Stimulated activated memory B cell treated with anti-CD40 and anti-IgM and Interleukin-4, amounts not matched to agents 10 μg/mL and 1 μg/mL and 100 μg/mL, for 72 hours (primary cell): ENCODE measurements at regions not wholly inside any gene's neighbourhood (a gene's known extent, or its start where the extent isn't known, plus 50 kb on each side); places are given as distances from the start of the nearest gene placed in this dataset.
A peak's percentile ranks its signal among the peaks of the same experiment; 100 is the strongest.

Experiments
- ATAC-seq: fragments of 150-1000 bp; cut with Tn5 transposase; 2 replicates; pipeline ENCODE4 v1.10.0; 2021
- H3K27ac Mint-ChIP-seq: one replicate; pipeline ENCODE4 v1.8.0; 2022; ENCODE audit warnings: mild to moderate bottlenecking, mixed read lengths
- H3K27me3 Mint-ChIP-seq: one replicate; pipeline ENCODE4 v1.8.0; 2022; ENCODE audit warnings: mixed read lengths
- H3K36me3 Mint-ChIP-seq: one replicate; pipeline ENCODE4 v1.8.0; 2022; ENCODE audit warnings: mixed read lengths
- H3K4me1 Mint-ChIP-seq: one replicate; pipeline ENCODE4 v1.8.0; 2022; ENCODE audit warnings: mixed read lengths
- H3K4me3 Mint-ChIP-seq: one replicate; pipeline ENCODE4 v1.8.0; 2022; ENCODE audit warnings: mild to moderate bottlenecking, moderate library complexity, mixed read lengths
- H3K9me3 Mint-ChIP-seq: one replicate; pipeline ENCODE4 v1.8.0; 2022; ENCODE audit warnings: mixed read lengths

GRCh38 chr9:14455243-14455642 lies 141.3 kb upstream of the NFIB start:
- Mint-ChIP-seq H3K27ac (no peak overlapping the region), H3K4me1 (no peaks in the 10 kb centered on the region), H3K4me3 (no peak overlapping the region), H3K27me3 (peaks cover 6% of the 10 kb centered on the region), H3K36me3 (no peaks in the 10 kb centered on the region), H3K9me3 (no peaks in the 10 kb centered on the region)
- no peak for ATAC-seq

- ATAC-seq = no peak
- no peak overlapping the region for H3K4me3 Mint-ChIP-seq
- no peaks in the 10 kb centered on the region for H3K36me3 Mint-ChIP-seq
- peaks cover 11% of the 10 kb centered on the region for H3K27me3 Mint-ChIP-seq
- H3K9me3 Mint-ChIP-seq = no peaks in the 10 kb centered on the region
- no peak overlapping the region for H3K27ac Mint-ChIP-seq
- H3K4me1 Mint-ChIP-seq = no peaks in the 10 kb centered on the region
These were observed 139.3 kb upstream of the NFIB start for GRCh38 chr9:14453286-14453685.

GRCh38 chr9:14452539-14452938 lies 138.6 kb upstream of the NFIB start:
- peaks cover 11% of the 10 kb centered on the region for H3K27me3 Mint-ChIP-seq
- H3K9me3 Mint-ChIP-seq = no peaks in the 10 kb centered on the region
- H3K4me1 Mint-ChIP-seq = no peaks in the 10 kb centered on the region
- H3K27ac Mint-ChIP-seq = no peak overlapping the region
- no peak for ATAC-seq
- H3K4me3 Mint-ChIP-seq = no peak overlapping the region
- no peaks in the 10 kb centered on the region for H3K36me3 Mint-ChIP-seq

DNA sequence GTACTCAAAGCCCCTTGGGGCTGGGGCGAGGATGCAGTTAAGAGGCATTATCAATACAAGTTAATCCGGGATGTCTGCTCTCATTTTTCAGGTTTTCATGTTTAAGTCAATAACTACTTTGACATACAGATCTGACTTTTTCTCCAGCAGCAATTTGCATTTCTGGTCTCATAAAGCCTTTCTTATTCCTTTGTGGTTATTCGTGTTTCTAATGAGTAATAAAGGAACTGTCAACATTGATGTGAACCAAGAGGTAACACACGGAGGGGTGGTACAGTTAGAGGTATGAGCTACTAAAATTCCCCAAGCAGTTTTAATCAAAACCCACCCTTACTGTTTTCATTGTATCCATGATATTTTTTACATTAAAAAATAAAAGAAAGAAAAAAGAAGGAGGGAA lies 138.0 kb upstream of the NFIB start:
- Mint-ChIP-seq H3K27ac (no peak overlapping the region), H3K27me3 (peaks cover 11% of the 10 kb centered on the region), H3K4me3 (no peak overlapping the region), H3K4me1 (no peaks in the 10 kb centered on the region), H3K36me3 (no peaks in the 10 kb centered on the region), H3K9me3 (no peaks in the 10 kb centered on the region)
- peak; percentile 45 for ATAC-seq

- no peak overlapping the region for H3K27ac Mint-ChIP-seq
These were observed 133.2 kb upstream of the NFIB start for GRCh38 chr9:14447103-14447502.

GRCh38 chr9:14445946-14446345 lies 132.0 kb upstream of the NFIB start:
- Mint-ChIP-seq H3K4me3 (no peak overlapping the region), H3K4me1 (no peaks in the 10 kb centered on the region), H3K27me3 (peaks cover 11% of the 10 kb centered on the region), H3K9me3 (no peaks in the 10 kb centered on the region), H3K36me3 (no peaks in the 10 kb centered on the region), H3K27ac (no peak overlapping the region)
- no peak for ATAC-seq

More at GRCh38 chr9:14447103-14447502, 133.2 kb upstream of the NFIB start:
- no peaks in the 10 kb centered on the region for H3K9me3 Mint-ChIP-seq
- H3K4me3 Mint-ChIP-seq = no peak overlapping the region
- peaks cover 11% of the 10 kb centered on the region for H3K27me3 Mint-ChIP-seq
- no peaks in the 10 kb centered on the region for H3K4me1 Mint-ChIP-seq
- H3K36me3 Mint-ChIP-seq = no peaks in the 10 kb centered on the region
- no peak for ATAC-seq

- no peaks in the 10 kb centered on the region for H3K9me3 Mint-ChIP-seq
- no peak overlapping the region for H3K27ac Mint-ChIP-seq
- H3K27me3 Mint-ChIP-seq = peaks cover 10% of the 10 kb centered on the region
- no peak overlapping the region for H3K4me3 Mint-ChIP-seq
- H3K4me1 Mint-ChIP-seq = no peaks in the 10 kb centered on the region
- no peaks in the 10 kb centered on the region for H3K36me3 Mint-ChIP-seq
- no peak for ATAC-seq
These were observed 129.0 kb upstream of the NFIB start for GRCh38 chr9:14442956-14443355.

- Mint-ChIP-seq H3K36me3 (no peaks in the 10 kb centered on the region), H3K4me3 (no peak overlapping the region), H3K27ac (no peak overlapping the region), H3K9me3 (no peaks in the 10 kb centered on the region), H3K27me3 (peaks cover 17% of the 10 kb centered on the region), H3K4me1 (no peaks in the 10 kb centered on the region)
- no peak for ATAC-seq
These were observed 128.2 kb upstream of the NFIB start for GRCh38 chr9:14441976-14442651.

- no peaks in the 10 kb centered on the region for H3K36me3 Mint-ChIP-seq
- H3K4me1 Mint-ChIP-seq = no peaks in the 10 kb centered on the region
- no peaks in the 10 kb centered on the region for H3K9me3 Mint-ChIP-seq
These were observed 127.2 kb upstream of the NFIB start for GRCh38 chr9:14441115-14441514.

DNA sequence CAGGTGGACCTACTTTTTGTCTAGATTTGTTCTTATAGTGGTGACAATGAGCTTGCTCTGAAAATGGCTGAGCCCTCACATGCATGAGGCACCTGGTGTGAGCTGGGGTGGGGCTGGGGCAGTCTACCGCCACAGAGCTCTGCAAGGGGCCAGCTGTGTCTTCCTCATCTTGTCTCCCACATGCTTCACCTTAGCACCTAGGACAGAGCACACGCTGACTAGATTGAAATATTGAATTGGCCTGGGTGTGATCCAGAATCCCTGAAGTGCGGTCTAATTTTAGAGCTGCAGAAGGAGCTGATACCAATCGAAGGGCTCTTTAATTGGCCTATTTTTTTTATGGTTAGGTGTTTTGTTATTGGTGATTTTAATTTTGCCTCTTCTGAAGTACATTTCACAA lies 126.1 kb upstream of the NFIB start:
- no peak for ATAC-seq
- Mint-ChIP-seq H3K4me3 (no peak overlapping the region), H3K27me3 (peaks cover 17% of the 10 kb centered on the region), H3K36me3 (no peaks in the 10 kb centered on the region), H3K9me3 (no peaks in the 10 kb centered on the region), H3K27ac (no peak overlapping the region), H3K4me1 (no peaks in the 10 kb centered on the region)

More at GRCh38 chr9:14441115-14441514, 127.2 kb upstream of the NFIB start:
- Mint-ChIP-seq H3K27me3 (peaks cover 17% of the 10 kb centered on the region), H3K27ac (no peak overlapping the region), H3K4me3 (no peak overlapping the region)
- ATAC-seq = no peak

- no peak overlapping the region for H3K4me3 Mint-ChIP-seq
- peaks cover 17% of the 10 kb centered on the region for H3K27me3 Mint-ChIP-seq
- H3K27ac Mint-ChIP-seq = no peak overlapping the region
- H3K9me3 Mint-ChIP-seq = no peaks in the 10 kb centered on the region
- no peaks in the 10 kb centered on the region for H3K4me1 Mint-ChIP-seq
- no peak for ATAC-seq
- H3K36me3 Mint-ChIP-seq = no peaks in the 10 kb centered on the region
These were observed 125.6 kb upstream of the NFIB start for GRCh38 chr9:14439555-14439954.

- Mint-ChIP-seq H3K9me3 (no peaks in the 10 kb centered on the region), H3K36me3 (no peaks in the 10 kb centered on the region), H3K4me1 (no peaks in the 10 kb centered on the region), H3K27ac (no peak overlapping the region), H3K27me3 (peaks cover 21% of the 10 kb centered on the region), H3K4me3 (no peak overlapping the region)
- ATAC-seq = no peak
These were observed 124.5 kb upstream of the NFIB start for GRCh38 chr9:14438232-14439021.

DNA sequence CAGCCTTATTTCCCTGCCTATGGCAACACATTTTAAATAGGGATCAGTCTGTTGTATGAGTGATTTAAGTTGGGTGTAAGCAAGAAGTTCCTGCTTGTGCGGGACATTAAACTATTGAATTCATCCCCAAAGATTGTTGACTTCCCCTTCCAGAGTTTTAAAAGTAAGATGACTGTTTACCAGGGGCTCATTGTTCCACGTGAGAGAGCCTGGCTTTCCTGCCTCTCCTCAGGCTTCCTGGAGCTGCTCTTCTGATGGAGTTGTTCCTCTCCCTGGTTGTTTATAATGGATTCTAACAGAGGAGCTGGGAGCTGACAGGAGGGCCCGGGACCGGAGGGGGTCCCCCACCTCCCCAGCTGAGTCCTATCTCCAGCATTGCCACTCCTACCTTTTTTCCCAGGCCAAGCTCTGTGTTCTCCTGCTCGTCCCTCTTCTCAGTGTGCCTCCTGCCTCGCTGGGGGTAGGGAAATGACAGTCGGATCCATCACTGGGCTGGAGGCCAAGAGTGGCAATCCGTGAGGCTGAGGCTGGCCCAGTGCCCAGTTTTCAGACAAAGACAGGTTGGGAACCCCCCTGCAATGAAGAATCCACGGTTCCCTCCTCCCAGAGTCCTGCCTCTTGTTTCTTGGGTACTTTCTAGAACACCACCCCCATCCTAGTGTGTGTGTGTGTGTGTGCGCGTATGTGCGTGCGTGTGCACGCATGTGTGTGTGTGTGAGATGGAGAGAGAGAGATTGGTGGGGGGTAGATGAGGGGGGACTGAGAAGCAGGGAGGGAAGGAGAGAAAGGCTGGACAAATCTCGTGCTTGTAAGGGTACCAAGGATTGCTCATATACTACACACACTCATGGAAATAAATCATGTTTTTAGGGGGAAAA lies 123.7 kb upstream of the NFIB start:
- Mint-ChIP-seq H3K27ac (no peak overlapping the region), H3K4me3 (no peak overlapping the region), H3K36me3 (no peaks in the 10 kb centered on the region), H3K9me3 (no peaks in the 10 kb centered on the region), H3K4me1 (no peaks in the 10 kb centered on the region), H3K27me3 (peaks cover 26% of the 10 kb centered on the region)
- no peak for ATAC-seq

GRCh38 chr9:14435871-14436270 lies 121.9 kb upstream of the NFIB start:
- no peaks in the 10 kb centered on the region for H3K36me3 Mint-ChIP-seq
- ATAC-seq = no peak
- H3K27ac Mint-ChIP-seq = no peak overlapping the region
- no peak overlapping the region for H3K4me3 Mint-ChIP-seq
- H3K27me3 Mint-ChIP-seq = peaks cover 32% of the 10 kb centered on the region
- H3K9me3 Mint-ChIP-seq = no peaks in the 10 kb centered on the region
- no peaks in the 10 kb centered on the region for H3K4me1 Mint-ChIP-seq

GRCh38 chr9:14434971-14435718 lies 121.2 kb upstream of the NFIB start:
- H3K4me1 Mint-ChIP-seq = no peaks in the 10 kb centered on the region
- peaks cover 32% of the 10 kb centered on the region for H3K27me3 Mint-ChIP-seq
- H3K27ac Mint-ChIP-seq = no peak overlapping the region
- H3K4me3 Mint-ChIP-seq = no peak overlapping the region
- H3K36me3 Mint-ChIP-seq = no peaks in the 10 kb centered on the region
- no peaks in the 10 kb centered on the region for H3K9me3 Mint-ChIP-seq
- no peak for ATAC-seq
